GM19351 (cell line): ENCODE measurements at regions not wholly inside any gene's neighbourhood (a gene's known extent, or its start where the extent isn't known, plus 50 kb on each side); places are given as distances from the start of the nearest gene placed in this dataset.

Source experiments
- ATAC-seq: cut with Tn5 transposase; IDR thresholded peaks from one replicate; pipeline ENCODE4 v1.9.1; 2021; ENCODE audit warnings: mild to moderate bottlenecking, moderate library complexity; ENCODE audit not compliant: unreplicated experiment

DNA sequence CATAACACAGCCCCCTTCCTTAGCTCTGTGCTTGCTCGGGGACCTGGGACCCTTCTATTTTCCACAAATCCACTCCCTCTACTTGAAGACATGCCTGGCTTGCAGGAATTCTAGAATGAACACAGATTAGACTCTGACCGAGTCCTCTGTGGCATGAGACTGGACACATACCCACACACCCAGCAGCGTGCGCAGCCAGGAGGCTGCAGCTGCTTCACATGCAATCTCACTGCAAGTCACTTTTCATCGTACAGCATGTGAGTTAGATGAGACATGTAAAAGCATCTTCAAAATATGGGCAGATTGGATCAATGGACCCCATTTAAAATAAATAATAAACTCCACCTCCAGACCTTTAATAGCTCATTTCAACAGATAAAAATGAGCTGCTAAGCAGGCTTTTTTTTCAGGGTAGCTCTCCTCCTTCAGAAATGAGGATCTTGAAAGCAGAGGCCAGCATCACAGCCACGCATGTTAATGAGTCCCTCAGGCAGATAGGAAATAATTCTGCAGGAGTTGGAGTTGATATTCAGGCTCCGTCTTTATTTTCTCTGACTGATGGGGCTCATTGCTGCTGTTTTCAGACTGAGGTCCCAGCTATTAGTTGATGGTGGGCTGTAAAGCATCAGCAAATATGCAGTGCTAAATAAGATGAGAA lies 215.1 kb upstream of the GGTLC1 start:
- no peak for ATAC-seq

DNA sequence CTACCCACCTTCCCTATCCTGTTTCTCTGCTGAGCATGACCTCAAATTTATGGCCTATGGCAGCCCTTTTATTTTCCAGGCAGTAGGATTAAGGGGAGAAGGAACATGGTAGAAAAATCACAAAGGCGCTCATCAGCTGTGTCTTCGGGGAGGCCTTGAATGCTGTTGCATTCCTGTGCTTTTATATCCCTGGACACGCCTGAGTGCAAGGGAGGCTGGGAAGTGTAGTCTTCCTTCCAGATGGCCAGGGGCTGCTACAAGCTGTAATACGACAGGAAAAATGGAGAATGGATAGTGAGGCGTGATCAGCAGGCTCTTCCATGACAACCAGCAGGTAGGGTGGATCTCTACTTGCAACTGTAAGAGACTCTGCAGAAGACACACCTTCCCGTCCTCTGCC lies 210.9 kb upstream of the GGTLC1 start:
- ATAC-seq = no peak

DNA sequence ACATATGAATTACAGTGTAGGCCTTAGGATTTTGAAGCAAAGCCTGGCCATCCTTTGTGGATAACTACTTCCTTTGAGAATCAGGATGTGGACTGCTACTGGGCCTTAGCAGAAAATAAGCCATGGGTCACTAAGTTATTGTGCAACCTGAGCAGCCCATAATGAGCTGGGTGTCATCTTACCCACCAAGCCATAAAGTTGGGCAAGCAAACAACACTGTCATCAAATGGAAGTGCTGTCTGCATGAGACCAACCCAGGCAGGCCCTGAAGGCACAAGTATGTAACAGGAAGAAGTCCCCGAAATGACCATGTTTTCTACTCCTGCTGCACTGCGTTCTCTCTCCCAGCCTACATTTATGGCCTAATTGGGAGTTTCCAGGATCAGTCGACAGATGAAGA lies 205.6 kb upstream of the GGTLC1 start:
- ATAC-seq = no peak

DNA sequence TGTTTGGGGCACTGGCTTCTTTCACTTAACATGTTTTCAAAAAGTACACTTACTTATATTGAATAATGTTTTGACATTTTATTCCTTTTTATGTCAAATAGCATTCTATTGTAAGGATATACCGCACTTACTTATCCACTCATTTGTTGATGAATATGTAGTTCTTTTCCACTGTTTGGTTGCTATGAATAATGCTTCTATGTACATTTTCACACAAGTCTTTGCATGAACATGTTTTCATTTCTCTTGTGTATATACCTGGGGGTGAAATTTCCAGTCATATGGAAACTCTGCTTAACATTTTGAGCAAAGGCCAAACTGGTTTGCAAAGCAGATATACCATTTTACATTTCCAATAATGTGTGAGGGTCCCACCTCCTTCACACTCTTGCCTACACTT lies 202.3 kb upstream of the GGTLC1 start:
- ATAC-seq = no peak

DNA sequence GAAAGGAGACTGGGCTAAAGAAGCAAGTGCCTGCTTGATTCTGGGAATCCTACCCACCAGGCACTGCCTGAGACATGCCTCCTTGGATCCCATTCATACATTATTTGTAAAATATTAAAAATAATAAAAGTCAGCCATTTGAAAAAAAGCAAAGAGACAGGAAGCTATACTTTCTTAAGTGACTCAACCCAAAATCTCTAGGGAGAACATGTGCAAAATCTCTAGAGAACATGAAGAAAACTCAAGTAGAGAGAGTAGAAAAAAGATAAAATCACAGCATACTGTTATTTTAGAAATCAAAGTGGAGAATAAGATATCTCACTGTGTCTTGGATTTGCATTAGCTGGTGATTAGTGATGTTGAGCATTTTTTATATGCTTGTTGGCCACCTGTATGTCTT lies 197.2 kb upstream of the GGTLC1 start:
- no peak for ATAC-seq

DNA sequence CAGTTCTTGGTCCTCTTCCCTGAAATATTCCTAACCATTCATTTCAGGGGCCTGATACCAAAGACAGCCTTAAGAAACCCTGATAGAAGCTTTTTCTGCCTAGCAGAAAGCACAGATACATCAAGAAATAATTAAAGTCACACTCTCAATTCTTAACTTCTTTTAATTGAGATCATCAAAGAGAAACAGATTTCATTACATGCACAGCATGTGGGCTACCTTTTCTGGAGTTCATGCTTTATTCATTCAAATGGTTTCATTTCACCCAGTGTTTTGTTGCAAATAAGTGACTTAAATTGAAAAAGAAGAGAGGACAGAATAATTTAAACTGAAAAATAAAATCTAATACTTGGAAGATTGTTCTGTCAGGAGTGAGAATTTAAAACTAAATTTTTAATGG lies 192.6 kb upstream of the GGTLC1 start:
- ATAC-seq = no peak

DNA sequence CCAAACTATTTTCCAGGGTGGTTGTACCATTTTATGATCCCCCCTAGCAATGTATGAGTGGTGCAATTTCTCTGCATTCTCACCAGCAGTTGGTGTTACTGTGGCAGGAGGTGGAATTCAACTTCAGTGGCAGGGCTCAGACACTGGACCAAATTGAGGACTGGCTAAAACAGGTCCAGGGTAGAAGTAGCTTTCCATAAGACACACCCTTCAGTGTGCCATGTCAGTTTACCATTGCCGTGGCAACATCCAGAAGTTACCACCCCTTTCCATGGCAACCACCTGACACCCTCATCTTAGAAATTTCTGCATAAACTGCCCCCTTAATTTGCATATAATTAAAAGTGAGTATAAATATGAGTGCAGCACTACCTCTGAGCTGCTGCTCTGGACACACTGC lies 180.7 kb upstream of the GGTLC1 start:
- ATAC-seq = no peak

DNA sequence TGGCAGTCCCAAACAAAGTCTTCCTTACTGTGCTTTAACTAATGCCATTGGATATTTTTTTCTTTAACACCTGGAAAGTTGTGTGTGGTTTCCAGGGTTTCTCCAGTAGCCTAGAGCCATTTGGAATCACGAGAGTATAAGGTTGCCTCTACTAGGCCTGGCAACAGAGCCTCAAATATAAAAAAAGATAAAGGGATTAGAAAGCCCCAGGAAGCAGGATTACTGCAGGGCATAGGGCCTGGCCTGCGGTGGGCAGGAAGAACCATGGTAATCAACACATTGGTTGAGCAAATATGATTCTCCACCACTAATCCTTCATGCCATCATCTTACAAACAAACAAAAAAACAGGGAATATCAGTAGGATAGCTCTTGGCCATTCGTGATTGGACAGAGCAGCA lies 177.8 kb upstream of the GGTLC1 start:
- ATAC-seq = no peak

DNA sequence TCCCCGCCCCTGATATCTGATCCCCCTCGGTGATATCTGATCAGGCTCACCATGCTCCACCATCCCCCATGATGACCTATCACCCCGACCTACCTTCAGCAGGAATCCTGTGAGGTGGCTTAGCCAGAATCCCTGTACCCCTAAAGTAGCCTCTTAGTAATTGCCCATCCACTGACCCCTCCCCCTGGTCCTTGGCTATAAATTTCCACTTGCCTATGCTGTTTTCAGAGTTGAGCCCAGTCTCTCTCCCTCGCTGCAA lies 177.5 kb upstream of the GGTLC1 start:
- ATAC-seq = no peak

DNA sequence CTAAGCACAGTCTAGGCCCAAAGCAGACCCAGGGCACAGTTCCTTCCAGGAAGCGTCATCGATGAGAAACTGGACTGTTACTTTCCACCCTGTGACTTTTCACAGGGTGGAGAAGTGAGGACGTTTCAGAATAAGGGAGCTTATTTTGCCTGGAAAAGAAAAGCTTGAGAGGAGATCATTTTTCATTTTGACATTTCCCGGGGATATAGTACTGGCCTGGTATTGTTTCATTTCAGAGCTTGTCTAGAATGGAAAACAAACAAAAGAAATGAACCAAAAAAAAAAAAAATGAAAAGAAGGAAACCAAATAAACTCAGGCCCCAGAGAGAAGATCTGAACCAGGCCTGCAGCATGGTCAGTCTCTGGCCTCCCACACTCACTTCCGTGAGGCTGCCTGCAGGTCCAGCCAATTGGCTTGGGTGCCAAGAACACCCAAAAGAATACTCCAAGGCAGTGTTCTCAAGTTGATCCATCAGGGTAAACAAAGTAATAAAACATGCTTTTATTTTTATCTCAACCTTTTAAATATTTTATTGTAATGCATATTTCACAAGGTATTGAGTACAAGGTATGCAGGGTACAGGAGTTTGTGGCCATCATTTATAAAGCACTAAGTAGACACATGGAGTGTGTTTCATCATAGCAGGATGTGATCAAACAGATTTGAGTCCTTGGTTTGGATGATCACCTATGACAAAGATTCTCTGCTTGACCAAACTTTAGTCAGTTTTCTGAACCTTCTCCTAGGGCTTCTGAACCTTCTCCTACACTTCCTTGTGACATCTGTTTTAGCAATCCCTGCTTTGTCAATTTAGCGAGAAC lies 176.9 kb upstream of the GGTLC1 start:
- ATAC-seq = no peak

DNA sequence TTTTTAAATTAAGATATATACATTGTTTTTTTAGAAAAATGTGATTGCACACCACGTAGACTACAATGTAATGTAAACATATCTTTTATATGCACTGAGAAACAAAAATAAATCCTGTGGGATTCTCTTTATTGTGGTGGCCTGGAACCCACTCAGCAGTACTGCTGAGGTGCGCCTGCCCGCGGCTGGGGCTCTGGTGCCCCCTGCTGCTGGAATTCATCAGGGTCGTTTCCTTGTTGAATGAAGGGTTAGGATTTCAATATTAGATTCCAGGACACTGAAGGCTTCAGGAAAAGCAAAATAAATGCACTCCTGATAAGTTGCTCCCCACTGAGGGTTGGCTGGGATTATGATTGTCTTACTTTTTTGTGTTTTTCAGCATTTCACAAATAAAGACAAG lies 175.8 kb upstream of the GGTLC1 start:
- ATAC-seq = no peak

DNA sequence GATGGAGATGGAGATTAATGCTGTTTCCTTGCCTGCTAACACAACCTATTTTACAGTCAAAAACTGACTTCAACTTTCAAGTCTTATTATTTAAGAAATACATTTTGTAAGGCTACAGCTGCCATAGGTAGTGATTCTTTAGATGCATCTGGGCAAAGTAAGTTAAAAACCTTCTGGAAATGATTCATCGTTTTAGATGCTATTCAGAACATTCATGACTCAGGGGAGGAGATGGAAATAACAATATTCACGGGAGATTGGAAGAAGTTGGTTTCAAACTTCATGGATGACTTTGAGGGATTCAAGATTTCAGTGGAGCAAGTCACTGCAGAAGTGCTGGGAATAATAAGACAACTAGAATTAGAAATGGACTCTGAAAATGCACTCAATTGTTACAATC lies 174.9 kb upstream of the GGTLC1 start:
- no peak for ATAC-seq

DNA sequence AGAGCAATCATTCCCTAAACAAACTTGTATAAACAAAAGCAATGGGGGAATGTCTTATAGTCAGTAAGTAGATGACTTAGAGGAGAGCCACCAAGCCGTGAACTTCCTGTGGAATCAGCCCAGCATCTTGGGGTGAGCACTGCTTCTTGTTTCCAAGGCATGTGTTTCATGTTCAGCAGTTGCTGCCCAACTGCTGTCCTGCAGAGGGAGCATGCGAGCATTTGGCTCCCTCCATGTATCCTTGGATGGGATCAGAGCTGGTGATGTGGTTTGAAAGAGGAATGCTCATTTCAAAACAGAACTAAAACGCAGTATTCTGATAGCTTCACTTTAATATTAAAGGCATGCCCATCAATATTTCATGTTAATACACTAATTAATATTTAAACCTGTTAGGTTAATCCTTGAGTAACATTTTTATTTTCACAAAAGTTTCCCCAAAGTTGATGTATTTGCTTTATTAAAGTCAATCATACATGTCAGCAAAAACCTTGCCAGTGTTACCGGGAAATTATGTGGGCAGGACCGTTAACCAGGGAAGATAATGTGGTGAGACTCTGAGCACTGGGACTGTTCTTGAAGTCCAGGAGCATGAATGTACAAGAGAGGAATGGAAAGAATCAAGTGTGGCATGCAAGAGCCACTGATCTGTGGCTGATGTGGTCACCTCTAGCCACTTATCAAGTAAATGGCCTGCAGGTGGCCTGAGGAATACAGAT lies 172.1 kb upstream of the GGTLC1 start:
- no peak for ATAC-seq

DNA sequence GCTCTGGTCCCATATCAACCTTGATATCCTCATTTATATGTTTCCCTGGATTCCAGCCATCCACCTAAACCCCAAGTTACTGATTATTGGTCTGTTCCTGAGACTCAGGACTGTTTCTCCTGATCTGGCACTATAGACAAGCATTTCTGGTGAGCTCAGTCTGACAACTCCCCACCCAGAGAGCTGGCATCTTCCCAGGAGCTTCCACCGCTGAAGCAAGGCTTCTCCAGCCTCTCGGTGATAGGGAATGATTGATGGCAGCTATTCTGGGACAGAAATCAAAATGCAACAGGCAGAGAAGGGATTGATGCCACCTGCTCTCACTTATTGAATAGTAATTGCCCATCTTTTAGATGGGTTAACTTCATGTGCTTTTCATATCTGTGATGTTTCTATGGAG lies 169.7 kb upstream of the GGTLC1 start:
- ATAC-seq = no peak

DNA sequence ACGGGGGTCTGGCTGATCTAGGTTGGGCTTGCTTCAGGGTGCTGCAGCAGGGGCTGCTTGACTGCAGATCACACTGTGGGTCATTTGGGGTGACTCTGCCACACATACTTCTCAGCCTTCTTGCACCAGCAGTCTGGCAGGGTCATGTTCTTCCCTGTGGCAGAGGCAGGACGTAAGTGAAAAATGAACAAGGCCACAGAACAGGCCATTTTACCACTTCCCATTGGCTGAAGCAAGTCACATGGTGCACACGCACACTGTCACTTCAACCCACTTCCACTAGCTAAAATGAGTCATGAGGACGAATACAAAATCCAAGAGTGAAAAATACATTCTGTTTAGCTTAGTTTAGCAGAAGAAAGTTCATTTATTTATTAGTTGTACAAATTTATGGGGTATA lies 168.6 kb upstream of the GGTLC1 start:
- no peak for ATAC-seq

DNA sequence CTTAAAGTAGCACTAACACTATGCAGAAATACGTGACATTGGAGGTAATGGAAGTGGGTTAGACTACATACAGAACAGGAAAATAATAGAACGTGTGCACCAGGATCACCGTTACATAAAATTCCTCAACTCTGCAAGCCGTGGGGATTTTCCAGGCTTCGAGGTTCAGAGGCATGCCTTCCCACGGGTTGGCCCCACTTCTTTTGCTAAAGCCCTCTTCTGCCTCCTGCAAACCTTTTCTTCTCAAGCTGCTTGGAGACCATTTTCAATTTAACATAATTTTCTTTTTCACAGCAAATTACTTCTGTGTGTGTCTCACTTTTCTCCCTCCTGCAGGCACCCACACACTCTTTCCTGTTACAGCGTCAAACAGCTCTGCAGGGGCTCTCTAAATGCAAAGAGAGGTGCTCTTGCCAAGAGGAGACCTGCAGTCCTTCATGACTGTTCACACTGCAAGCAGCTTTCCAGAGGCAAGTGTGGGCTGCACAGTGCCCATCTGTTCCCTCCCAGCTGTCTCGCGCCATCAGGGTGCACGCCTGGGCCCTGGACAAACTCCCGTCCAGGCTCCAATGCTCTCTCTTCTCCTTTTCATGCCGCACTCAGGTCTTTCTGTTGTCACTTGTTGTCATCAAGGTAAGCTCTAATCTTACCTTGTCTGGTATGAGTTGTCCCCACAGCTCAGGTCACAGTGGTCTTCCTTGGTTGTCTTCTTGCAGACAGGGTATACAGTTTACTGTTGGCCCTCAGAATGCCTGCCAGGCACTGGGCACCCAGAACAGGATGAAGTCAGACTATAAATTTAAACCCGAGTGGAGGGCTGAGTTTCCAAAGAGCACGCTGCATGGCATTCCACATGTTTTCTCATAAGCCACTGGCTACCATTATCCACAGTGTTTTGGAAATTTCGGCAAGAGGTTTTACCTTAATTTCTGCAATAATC lies 164.8 kb upstream of the GGTLC1 start:
- no peak for ATAC-seq

DNA sequence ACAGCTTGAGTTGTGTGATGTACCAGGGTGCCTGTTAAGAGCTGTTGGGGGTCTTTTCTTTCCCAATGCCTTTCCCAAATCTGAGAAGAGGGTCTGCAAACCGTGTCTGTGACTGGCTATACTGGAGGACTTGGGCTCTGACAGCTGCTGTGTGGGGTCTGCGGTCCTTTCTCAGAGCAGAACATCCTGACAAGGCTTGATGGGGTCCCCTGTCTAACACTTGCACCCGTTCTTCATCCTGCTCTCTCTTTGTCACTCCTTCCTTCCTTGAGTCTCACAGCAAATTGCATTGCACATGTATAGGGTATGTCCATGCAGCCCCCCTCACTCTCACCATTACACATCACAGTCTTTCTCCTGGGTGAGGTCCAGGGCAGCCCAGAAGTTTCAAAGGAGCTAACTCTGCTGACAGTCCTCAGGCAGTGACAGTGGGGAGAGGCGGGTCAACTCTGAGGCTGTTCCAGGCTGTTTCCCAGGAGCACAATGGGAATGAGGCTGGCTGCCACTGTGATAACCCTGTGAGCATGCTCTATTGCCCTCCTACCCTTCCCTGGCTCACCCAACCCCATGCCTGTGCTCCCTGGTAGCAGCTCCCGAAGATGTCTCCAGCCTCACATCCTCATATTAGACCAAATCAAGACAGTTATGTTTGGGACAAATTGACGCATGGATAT lies 163.2 kb upstream of the GGTLC1 start:
- no peak for ATAC-seq

DNA sequence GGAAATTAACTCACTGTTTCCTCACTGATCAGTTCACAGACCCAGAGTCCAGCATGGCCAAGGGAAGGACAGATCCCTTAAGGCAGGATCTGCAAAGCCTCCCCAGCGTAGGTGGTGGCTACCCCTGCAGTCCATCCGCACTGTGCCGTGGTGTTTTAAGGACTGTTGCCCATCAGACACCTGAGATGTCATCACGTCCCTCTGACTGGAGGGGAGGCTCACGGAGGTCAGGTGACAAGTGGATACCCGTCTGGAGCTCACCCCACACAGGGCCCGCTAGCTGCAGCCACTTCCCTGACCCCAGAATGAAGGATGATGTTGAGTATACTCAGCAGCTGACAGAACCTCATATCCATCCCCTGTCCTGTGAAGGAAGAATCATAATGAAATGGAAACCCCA lies 161.8 kb upstream of the GGTLC1 start:
- no peak for ATAC-seq

DNA sequence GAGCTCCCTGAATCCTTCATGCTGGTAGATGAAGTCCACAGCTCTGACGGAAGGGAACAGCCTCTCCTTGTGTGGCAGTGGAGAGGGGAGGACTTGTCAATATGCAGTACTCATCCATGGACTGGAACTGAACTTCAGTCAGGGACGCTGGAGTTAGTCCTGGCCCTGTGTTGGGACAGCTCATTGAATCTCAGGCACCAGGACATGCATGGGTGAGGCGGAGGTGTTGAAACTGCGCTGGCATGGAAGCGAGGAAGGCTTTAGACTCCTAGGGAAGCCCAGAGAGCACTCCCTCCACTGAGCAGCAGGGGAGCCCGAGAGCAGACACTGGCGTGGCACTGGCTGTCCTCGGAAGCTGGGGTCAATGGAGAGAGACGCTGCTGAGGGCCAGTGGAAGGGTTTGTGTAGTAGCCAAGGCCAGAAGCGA lies 161.3 kb upstream of the GGTLC1 start:
- ATAC-seq = no peak

DNA sequence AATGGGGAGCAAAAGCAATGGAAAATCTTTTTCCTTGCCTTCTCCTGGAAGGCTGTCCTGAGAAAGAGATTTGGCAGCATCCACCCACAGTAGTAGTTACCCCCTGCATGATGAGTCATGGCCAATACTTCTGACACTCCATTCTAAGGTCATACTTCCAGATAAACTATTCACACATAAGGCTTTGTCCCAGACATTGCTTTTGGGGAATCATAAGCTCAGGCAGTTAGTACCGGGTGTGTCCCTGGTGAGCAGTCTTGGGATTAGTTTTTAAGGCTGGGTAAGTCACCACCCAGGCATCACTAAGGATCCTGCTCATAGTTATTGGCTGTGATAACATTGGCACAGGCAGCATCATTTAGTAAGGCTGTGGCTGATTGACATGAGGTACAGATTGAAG lies 160.6 kb upstream of the GGTLC1 start:
- ATAC-seq = no peak

DNA sequence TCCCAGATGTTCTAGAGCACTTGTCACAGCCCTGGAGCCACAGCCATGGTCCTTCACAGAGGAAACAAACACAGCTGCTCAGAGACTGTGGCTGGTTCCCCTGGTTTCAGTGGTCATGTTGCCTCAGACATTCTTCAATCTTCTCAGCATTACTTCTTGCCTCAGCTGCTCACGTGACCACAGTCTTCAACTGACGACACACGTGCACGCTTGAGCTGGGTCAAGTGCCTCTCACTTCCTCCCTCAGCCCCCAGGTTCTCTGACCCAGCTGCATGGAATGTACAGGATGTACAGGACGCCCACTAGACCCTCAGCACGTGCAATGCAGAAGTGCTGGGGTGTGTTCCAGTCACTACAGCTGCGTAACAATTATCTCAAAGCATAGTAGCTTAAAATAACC lies 159.8 kb upstream of the GGTLC1 start:
- peak; percentile 77 for ATAC-seq
